Gastroesophageal sphincter (tissue), 3 donors: ENCODE measurements at regions not wholly inside any gene's neighbourhood (a gene's known extent, or its start where the extent isn't known, plus 50 kb on each side); places are given as distances from the start of the nearest gene placed in this dataset.

Experiments
- CTCF ChIP-seq, 4 experiments: fragments of 200-600 bp in 2 of 4; fragments of 450-650 bp in 2 of 4; sonication (generic) in 1 of 4; IDR thresholded peaks; one replicate each; pipeline ENCODE4 v1.5.1; 2017 to 2019; ENCODE audit warnings: antibody characterized with exemption in 4 of 4, mild to moderate bottlenecking in 2 of 4, moderate library complexity in 2 of 4
- POLR2AphosphoS5 ChIP-seq: sonication (generic); formaldehyde crosslinking; IDR thresholded peaks from one replicate; pipeline ENCODE4 v1.6.1; 2017; ENCODE audit warnings: antibody characterized with exemption

GRCh38 chr18:78105611-78106010 is 856.0 kb downstream of the GALR1 start:
- TF ChIP-seq CTCF (IDR thresholded peaks at IDR 0.05) (no peak), POLR2AphosphoS5 (no peak)
